Activated T-cell treated with anti-CD3 and anti-CD28 coated beads, Interleukin-2, amount 50 U/mL, for 24 hours (primary cell): ENCODE measurements at regions not wholly inside any gene's neighbourhood (a gene's known extent, or its start where the extent isn't known, plus 50 kb on each side); places are given as distances from the start of the nearest gene placed in this dataset.
"Not testable (repeated sequence)": the region's sequence is repeated elsewhere in the genome, so short reads cannot be mapped to it uniquely, and the experiment has no call there.

Experiments used
- DNase-seq: peaks from one replicate; pipeline ENCODE4 v3.0.0-alpha.2; 2020
- H3K27ac Mint-ChIP-seq: 2 replicates; pipeline ENCODE4 v1.8.0; 2020; ENCODE audit warnings: mild to moderate bottlenecking, mixed read lengths
- H3K27me3 Mint-ChIP-seq: 2 replicates; pipeline ENCODE4 v1.8.0; 2020; ENCODE audit warnings: mixed read lengths
- H3K36me3 Mint-ChIP-seq: 2 replicates; pipeline ENCODE4 v1.8.0; 2020; ENCODE audit warnings: low read depth, mixed read lengths
- H3K4me1 Mint-ChIP-seq: 2 replicates; pipeline ENCODE4 v1.8.0; 2020; ENCODE audit warnings: low read depth, mixed read lengths
- H3K4me3 Mint-ChIP-seq: 2 replicates; pipeline ENCODE4 v1.8.0; 2020; ENCODE audit warnings: mild to moderate bottlenecking, moderate library complexity, mixed read lengths
- H3K9me3 Mint-ChIP-seq: 2 replicates; pipeline ENCODE4 v1.8.0; 2020; ENCODE audit warnings: mixed read lengths

GRCh38 chr10:78600740-78601139 is 468.0 kb upstream of the ZMIZ1 start:
- Mint-ChIP-seq H3K9me3 (no peaks in the 10 kb centered on the region), H3K27ac (no peak overlapping the region)

GRCh38 chr10:78602201-78602932 is 466.4 kb upstream of the ZMIZ1 start:
- H3K4me3 Mint-ChIP-seq: no peak overlapping the region
- H3K9me3 Mint-ChIP-seq: no peaks in the 10 kb centered on the region
- peaks cover 12% of the 10 kb centered on the region for H3K27me3 Mint-ChIP-seq
- no peak overlapping the region for H3K27ac Mint-ChIP-seq
- no peaks in the 10 kb centered on the region for H3K4me1 Mint-ChIP-seq
- no peaks in the 10 kb centered on the region for H3K36me3 Mint-ChIP-seq
- no peak for DNase-seq

More at GRCh38 chr10:78600740-78601139, 468.0 kb upstream of the ZMIZ1 start:
- no peaks in the 10 kb centered on the region for H3K36me3 Mint-ChIP-seq
- no peak overlapping the region for H3K4me3 Mint-ChIP-seq
- no peaks in the 10 kb centered on the region for H3K4me1 Mint-ChIP-seq
- H3K27me3 Mint-ChIP-seq: peaks cover 12% of the 10 kb centered on the region
- no peak for DNase-seq

- H3K27me3 Mint-ChIP-seq: peaks cover under 1% of the 10 kb centered on the region
- H3K4me3 Mint-ChIP-seq: no peak overlapping the region
- no peaks in the 10 kb centered on the region for H3K4me1 Mint-ChIP-seq
- no peaks in the 10 kb centered on the region for H3K36me3 Mint-ChIP-seq
- no peak for DNase-seq
- no peak overlapping the region for H3K27ac Mint-ChIP-seq
- peaks cover 4% of the 10 kb centered on the region for H3K9me3 Mint-ChIP-seq
These were observed 464.5 kb upstream of the ZMIZ1 start for GRCh38 chr10:78604286-78604685.

- Mint-ChIP-seq H3K4me3 (no peak overlapping the region), H3K4me1 (no peaks in the 10 kb centered on the region), H3K27me3 (no peaks in the 10 kb centered on the region), H3K36me3 (no peaks in the 10 kb centered on the region), H3K27ac (no peak overlapping the region), H3K9me3 (peaks cover 4% of the 10 kb centered on the region)
- DNase-seq: no peak
These were observed 464.0 kb upstream of the ZMIZ1 start for GRCh38 chr10:78604721-78605120.

- Mint-ChIP-seq H3K27ac (no peak overlapping the region), H3K27me3 (peaks cover 8% of the 10 kb centered on the region), H3K9me3 (peaks cover 8% of the 10 kb centered on the region), H3K4me3 (no peak overlapping the region), H3K36me3 (no peaks in the 10 kb centered on the region), H3K4me1 (no peaks in the 10 kb centered on the region)
- no peak for DNase-seq
These were observed 462.9 kb upstream of the ZMIZ1 start for GRCh38 chr10:78605800-78606350.

- not testable (repeated sequence) for H3K4me3 Mint-ChIP-seq, H3K9me3 Mint-ChIP-seq
These were observed 462.0 kb upstream of the ZMIZ1 start for GRCh38 chr10:78606766-78607165.

GRCh38 chr10:78609976-78610375 is 458.8 kb upstream of the ZMIZ1 start:
- no peak overlapping the region for H3K27ac Mint-ChIP-seq
- no peaks in the 10 kb centered on the region for H3K36me3 Mint-ChIP-seq

More at GRCh38 chr10:78606766-78607165, 462.0 kb upstream of the ZMIZ1 start:
- DNase-seq, H3K4me1 Mint-ChIP-seq, H3K36me3 Mint-ChIP-seq, H3K27ac Mint-ChIP-seq: not testable (repeated sequence)
- peaks cover 17% of the 10 kb centered on the region for H3K27me3 Mint-ChIP-seq

GRCh38 chr10:78613132-78613531 is 455.6 kb upstream of the ZMIZ1 start:
- Mint-ChIP-seq H3K9me3 (peaks cover 8% of the 10 kb centered on the region), H3K4me1 (no peaks in the 10 kb centered on the region), H3K4me3 (no peak overlapping the region), H3K36me3 (no peaks in the 10 kb centered on the region), H3K27ac (no peak overlapping the region), H3K27me3 (peaks cover 37% of the 10 kb centered on the region)
- DNase-seq: no peak

More at GRCh38 chr10:78609976-78610375, 458.8 kb upstream of the ZMIZ1 start:
- H3K4me3 Mint-ChIP-seq: no peak overlapping the region
- no peaks in the 10 kb centered on the region for H3K4me1 Mint-ChIP-seq
- H3K9me3 Mint-ChIP-seq: peaks cover 8% of the 10 kb centered on the region
- no peak for DNase-seq
- H3K27me3 Mint-ChIP-seq: peaks cover 25% of the 10 kb centered on the region

GRCh38 chr10:78614267-78614666 is 454.5 kb upstream of the ZMIZ1 start:
- Mint-ChIP-seq H3K27ac (no peak overlapping the region), H3K27me3 (peaks cover 40% of the 10 kb centered on the region), H3K4me3 (no peak overlapping the region), H3K36me3 (no peaks in the 10 kb centered on the region), H3K9me3 (peaks cover 4% of the 10 kb centered on the region), H3K4me1 (no peaks in the 10 kb centered on the region)
- DNase-seq: no peak

GRCh38 chr10:78614744-78615143 is 454.0 kb upstream of the ZMIZ1 start:
- DNase-seq: no peak
- peaks cover 40% of the 10 kb centered on the region for H3K27me3 Mint-ChIP-seq
- H3K27ac Mint-ChIP-seq: no peak overlapping the region
- H3K36me3 Mint-ChIP-seq: no peaks in the 10 kb centered on the region
- H3K4me3 Mint-ChIP-seq: no peak overlapping the region
- peaks cover 4% of the 10 kb centered on the region for H3K9me3 Mint-ChIP-seq
- H3K4me1 Mint-ChIP-seq: no peaks in the 10 kb centered on the region

GRCh38 chr10:78616125-78616695 is 452.6 kb upstream of the ZMIZ1 start:
- H3K36me3 Mint-ChIP-seq: no peaks in the 10 kb centered on the region
- no peaks in the 10 kb centered on the region for H3K4me1 Mint-ChIP-seq
- peaks cover 29% of the 10 kb centered on the region for H3K27me3 Mint-ChIP-seq
- no peaks in the 10 kb centered on the region for H3K9me3 Mint-ChIP-seq
- no peak overlapping the region for H3K27ac Mint-ChIP-seq
- no peak overlapping the region for H3K4me3 Mint-ChIP-seq
- DNase-seq: no peak

GRCh38 chr10:78617115-78617514 is 451.7 kb upstream of the ZMIZ1 start:
- Mint-ChIP-seq H3K27me3 (peaks cover 21% of the 10 kb centered on the region), H3K9me3 (no peaks in the 10 kb centered on the region)

GRCh38 chr10:78617631-78618030 is 451.1 kb upstream of the ZMIZ1 start:
- no peak for DNase-seq
- Mint-ChIP-seq H3K4me3 (no peak overlapping the region), H3K4me1 (no peaks in the 10 kb centered on the region), H3K36me3 (no peaks in the 10 kb centered on the region), H3K27ac (no peak overlapping the region), H3K27me3 (peaks cover 16% of the 10 kb centered on the region), H3K9me3 (no peaks in the 10 kb centered on the region)

More at GRCh38 chr10:78617115-78617514, 451.7 kb upstream of the ZMIZ1 start:
- H3K4me3 Mint-ChIP-seq: no peak overlapping the region
- no peak overlapping the region for H3K27ac Mint-ChIP-seq
- DNase-seq: no peak
- no peaks in the 10 kb centered on the region for H3K4me1 Mint-ChIP-seq
- H3K36me3 Mint-ChIP-seq: no peaks in the 10 kb centered on the region

GRCh38 chr10:78618050-78618449 is 450.7 kb upstream of the ZMIZ1 start:
- no peaks in the 10 kb centered on the region for H3K9me3 Mint-ChIP-seq
- H3K27ac Mint-ChIP-seq: no peak overlapping the region
- no peaks in the 10 kb centered on the region for H3K36me3 Mint-ChIP-seq
- H3K27me3 Mint-ChIP-seq: peaks cover 20% of the 10 kb centered on the region
- H3K4me1 Mint-ChIP-seq: no peaks in the 10 kb centered on the region
- no peak for DNase-seq
- H3K4me3 Mint-ChIP-seq: no peak overlapping the region
